HG02938 (cell line): ENCODE measurements at regions not wholly inside any gene's neighbourhood (a gene's known extent, or its start where the extent isn't known, plus 50 kb on each side); places are given as distances from the start of the nearest gene placed in this dataset.

Experiments
- ATAC-seq: cut with Tn5 transposase; IDR thresholded peaks from one replicate; pipeline ENCODE4 v1.9.1; 2021; ENCODE audit warnings: mild to moderate bottlenecking, moderate library complexity; ENCODE audit not compliant: unreplicated experiment

DNA sequence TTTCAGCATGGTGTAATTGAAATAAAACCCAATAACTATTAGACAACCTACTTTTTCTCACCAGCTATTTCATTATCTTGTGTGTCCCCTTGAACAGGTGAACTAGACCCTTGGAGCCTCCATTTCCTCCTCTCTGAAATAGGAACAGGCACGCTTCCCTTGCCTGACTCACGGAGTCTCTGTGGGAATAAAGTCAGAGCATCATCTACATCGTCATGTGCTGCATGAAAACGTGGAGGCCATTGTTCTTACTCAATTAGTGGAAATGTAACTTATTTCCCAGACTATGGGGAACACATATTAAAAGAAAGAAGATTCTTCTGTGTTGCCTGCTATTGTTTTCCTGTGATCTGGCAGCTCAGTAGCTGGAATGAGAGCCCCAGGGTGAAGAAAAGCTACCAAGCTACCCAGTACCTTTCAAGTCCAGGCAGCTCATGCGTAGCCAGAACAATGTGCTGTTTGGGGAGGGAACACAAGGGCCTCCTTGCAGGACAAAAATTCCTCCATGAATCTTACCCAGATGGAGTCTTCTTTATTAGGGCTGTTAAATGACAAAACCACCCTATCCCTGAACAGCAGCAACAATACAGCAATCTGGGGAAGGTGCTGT is 59.8 kb downstream of the SOX11 start:
- no peak for ATAC-seq

DNA sequence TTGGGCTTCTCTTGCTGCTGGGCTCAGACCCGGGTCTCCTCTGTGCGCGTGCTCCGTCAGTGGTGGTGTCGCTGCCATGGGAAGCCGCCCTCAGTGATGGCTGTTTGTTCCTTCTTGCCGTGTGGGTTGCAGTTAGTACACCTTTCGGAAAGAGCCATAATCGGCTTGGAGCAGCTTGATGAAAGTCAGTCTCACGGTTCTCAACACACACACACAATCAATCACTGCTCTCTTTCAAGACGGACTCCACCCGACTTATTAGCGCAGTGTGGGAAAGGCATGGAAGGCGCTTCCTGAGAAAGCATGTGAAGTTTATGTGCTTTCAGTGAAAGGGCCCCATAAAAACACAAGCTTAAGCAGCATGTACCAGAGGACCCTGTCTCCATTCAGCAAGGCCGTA is 64.1 kb downstream of the SOX11 start:
- no peak for ATAC-seq

DNA sequence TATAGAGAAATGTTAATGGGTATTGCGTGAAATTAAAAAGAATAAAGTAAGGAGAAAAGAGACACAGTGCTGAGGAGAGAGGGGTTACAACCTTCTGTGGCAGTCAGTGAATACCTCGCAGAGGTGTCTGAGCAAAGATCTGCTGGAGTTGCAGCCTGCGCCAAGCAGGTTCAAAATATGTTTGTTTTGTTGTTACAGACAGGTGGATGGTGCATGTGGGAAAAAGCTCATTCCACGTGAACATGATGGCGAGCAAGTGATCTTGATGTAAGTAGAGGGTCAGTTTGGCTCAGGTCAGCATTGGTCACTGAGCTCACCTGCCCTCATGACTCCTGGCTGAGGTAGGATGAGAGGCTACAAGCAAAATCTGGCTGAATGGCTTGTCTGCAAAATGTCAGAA is 66.2 kb downstream of the SOX11 start:
- no peak for ATAC-seq

DNA sequence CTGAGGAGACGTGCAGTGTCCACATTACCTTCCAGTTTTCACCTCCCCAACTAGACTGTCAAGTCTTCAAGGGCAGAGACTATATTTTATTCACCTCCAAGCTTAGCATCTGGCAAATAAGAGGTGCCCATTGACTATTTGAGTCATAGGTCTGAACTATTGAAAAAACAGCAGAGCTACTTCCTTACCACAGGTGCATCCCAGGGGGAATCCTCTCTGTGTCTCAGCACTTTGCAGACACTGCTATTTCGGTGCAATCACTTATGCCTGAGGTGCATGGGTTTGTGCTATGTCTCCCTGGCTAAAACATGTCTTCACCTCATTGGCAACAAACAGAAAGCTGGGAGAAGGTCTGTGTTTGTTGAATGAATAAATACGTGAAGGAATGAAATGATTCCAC is 67.8 kb downstream of the SOX11 start:
- no peak for ATAC-seq

DNA sequence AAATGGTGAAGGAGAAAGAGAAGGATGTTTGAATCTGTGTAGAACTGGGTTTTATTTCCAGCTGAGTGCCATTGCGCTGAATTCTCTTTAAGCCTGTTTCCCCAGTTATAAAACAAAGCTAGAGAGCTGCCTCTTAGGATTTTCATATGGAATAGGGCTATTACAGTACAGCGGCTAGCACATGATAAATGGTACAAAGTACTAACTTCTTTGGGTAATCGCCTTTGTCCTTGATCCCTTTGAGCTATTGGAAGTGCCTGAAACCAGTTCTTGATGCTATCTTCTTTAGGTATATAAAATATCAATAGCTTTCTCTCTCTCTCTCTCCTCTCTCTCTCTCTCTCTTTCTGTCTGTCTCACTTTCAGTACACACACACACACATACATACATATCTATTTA is 71.3 kb downstream of the SOX11 start:
- no peak for ATAC-seq

DNA sequence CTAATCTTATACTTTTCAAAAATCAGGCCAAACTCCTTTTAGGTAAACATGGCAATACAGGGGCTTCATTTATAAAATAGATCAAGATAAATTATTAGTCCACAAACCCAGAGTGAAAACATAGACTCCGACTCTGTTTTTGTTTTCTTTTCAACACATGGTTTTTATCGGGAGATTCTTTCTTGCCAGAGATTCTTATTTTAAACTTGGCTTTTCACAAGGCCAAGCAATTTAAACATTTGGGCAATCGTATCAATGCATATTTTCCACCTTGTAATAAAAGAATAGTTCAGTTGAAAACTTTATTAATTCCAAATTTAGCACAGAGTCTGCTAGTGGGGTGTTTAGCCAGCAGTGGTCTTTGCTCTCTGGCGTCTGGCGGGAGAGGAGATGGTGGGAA is 71.9 kb downstream of the SOX11 start:
- no peak for ATAC-seq

DNA sequence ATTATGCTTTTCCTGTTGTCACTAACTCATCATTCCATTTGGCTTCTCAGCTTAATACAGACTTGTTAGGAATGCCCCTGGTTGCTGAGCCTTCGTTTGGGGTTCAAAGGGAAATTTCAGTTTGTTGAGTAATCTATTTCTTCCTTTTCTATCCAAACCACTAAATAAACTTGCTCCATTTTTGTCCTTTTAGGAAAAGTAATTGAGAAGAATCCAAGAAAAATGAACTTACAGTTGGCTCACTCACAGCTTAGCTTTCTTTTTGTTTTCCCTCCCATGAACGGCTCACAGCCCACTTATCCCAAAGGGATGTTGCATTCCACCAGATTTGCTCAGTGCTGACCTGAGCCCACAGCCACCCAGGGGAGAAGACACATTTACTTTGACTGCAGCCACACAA is 73.9 kb downstream of the SOX11 start:
- ATAC-seq = no peak

DNA sequence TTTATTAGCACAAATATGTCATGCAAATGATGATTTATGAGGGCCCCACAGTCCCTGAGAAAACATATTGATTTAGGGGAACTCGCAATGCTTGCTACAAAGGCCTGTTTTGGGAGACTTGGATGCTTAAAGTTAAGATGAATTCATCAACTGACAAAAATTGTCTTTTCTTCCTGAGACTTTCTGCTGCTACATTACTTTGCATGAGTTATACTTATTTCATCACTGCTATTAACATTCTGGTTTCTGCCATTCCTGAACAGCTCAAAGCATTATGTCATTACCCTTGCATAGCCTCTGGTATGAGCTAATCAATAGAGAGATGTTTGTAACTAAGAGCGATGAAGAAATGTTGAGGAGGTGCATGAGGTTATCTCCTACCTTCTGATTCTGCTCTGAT is 74.4 kb downstream of the SOX11 start:
- ATAC-seq = no peak

DNA sequence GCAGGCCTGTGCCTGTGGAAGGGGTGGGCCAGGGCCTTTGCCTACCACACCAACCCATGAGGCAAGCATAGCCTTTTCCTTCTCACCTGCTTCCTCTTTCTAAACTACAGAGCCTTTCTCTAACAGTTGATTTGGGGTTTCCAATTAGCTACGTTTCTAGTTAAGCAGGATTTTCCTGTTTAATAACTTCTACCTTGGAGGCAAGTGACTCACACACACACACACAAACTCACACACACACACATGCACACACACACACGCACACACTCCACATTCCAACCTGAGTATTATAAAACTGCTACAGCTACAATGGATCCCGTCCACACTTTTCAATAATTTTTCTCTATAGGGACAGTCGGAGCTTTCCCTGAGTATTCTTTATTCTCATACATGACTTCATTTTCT is 84.9 kb downstream of the SOX11 start:
- ATAC-seq = no peak

DNA sequence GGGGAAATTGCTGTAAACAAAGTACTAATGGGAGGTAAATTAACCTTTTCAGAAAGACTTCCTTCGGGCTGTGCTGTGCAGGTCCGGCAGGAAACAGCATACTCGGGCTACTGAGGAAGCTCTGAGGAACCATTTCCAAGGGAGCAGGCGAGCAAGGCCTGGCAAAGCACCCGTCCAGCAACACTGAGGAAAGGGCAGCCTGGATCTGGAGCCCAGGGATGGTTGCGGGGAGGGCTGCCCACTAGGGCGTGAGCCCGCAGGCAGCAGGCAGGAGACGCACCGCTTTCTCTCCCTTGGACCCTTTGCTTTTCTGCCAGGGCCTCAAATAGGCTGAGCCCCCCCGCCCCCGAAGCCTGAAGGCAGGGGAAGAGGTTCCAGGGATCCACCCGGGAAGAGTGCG is 89.5 kb downstream of the SOX11 start:
- no peak for ATAC-seq

DNA sequence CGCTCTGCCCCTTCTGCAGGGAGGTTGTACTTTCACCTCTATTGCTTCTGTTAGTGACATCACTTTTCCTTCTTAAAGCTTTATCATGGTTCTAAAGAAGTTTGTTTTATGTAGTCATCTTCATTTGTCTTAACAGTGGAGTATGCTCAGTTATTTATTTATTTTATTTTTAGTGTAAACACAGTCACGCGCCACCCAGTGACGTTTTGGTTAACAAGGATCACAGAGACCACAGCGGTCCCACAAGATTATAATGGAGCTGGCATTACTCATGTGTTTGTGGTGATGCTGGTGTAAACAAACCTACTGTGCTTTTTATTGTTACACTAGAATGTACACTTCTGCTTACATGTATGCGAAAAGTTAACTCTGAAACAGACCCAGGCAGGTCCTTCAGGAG is 89.9 kb downstream of the SOX11 start:
- ATAC-seq = no peak

DNA sequence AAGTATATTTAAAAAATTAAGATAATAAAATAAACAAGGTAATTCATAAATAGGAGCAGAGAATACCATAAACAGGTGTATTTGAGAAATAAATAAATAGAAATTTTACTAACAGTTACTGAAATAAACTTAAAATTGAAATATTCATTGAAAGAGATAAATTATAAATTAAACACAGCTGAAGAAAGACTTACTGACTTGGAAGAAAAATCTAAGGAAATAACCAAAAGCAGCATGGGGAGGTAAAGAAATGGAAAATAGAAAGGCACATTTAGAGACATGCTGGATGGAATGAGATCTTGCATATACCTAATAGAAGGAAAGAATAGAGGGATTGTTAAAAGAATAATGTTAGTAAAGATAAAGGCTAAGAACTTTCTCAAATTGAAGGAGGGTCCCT is 96.3 kb downstream of the SOX11 start:
- no peak for ATAC-seq

DNA sequence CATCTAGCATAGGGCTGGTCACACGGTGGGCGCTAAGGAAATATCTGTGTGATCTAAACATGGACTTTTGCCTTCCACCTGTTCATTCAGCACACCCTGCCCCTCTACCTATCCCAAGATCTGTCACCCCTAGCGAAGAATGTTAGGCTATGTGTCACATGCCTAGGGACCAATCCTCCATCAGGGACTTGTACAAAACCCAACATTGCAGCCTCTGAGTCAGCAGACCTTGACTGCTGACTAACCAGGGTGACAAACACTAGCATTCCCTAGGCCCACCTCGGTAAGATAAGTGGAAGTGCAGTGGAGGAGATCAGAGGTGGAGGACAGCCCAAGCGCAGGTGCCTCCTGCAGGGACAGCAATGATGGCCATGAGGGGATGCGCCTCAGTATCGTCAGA is 99.2 kb downstream of the SOX11 start:
- no peak for ATAC-seq

DNA sequence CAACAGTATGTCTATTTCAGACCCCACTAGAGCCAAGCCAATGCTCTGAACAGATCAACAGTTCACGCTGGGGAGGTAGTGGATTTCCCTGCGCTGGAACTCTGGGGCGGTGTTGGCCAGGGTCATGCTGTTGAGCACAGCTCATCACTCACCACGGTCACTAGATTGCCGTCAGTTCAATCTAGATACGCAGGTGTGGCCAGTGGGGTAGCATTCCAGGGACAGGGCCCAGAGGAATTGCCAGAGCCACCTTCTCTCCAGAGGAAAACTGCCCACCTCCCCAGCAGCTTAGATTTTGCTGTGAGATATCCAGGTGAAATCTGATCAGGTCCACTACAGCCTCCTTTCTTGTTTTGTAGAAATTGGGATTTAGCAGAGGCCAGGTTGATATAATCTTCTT is 101.8 kb downstream of the SOX11 start:
- no peak for ATAC-seq

DNA sequence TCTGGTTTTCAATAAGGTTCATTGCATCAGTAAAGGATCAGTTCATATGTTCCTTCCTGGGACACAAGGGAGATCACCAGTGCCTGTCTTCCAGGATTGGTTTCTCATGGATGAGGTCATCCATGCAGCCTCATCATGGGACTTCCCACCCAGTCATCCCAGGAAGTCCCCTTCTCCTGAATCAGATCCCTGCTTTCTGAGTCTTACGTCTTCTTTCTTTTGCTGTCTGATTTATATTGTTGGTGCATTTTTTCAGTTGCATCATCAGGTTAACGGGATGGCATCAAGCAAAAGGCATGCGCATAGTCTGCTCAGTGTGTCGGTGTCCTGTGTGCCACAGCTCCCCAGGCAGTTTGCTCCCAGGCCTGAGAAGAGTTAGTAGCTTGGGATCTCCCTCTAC is 105.9 kb downstream of the SOX11 start:
- ATAC-seq = no peak

DNA sequence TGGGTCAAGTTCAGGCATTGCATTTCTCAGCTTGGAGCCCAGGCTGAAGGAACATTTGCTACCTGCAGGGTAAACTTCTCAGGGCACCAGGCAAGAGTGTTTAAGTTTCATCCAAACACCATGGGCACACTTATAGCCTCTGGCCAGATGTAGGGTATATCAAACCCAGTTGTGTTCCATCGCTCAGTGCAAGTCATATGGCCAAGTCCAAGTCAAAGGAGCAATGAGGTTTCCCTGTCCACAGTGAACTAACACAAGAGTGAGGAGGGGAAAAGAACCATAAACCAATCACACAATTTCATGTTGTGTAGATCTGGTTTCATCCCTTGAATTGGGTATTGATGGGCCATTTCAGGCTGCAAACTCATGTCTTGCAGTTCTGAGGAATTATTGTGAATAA is 107.2 kb downstream of the SOX11 start:
- no peak for ATAC-seq

DNA sequence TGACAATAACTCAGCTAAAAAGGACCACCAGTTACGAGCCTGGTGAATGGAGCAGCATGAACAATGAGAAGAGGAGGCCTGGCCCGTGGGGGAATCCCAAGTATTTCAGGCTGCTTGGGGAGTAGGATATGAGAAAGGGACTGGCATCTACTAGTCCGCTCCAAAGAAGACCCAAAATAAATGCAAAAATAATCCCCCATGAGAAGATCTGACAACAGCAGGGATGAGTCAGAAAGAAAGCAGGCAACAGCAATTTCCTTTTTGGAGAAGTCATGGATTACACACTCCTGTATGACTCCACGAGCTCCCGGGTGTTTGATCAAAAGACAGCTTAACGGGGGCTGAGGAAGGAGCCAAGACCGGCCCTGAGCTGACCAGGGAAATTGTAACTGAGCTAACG is 111.4 kb downstream of the SOX11 start:
- ATAC-seq = no peak

DNA sequence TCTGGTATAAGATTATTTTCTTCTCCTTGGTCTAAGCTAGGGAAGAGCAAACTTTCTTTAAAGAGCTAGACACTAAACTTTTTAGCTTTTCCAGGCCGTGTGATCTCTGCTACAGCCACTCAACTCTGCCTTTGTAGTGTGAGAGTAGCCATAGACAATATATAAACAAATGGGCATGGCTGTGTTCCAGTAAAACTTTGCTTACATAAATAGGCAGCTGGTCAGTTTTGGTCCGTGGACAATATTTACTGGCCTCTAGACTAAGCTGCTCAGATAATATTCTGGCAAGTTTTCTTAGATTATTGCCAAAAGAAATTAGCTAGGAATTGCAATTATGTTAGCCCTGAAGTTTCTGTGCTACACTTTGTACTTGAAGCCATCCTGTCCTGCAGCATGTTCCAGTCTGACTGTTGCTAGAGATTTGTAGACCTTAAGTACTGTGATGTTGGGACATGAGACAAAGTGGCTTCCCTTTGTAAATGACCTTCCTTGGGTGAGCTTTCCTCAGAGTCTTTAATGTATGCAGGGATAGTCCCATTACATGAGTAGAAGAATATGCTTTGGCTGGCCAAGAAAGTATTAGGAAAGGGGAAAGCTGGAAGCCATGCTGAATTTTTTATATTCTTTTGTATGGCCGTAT is 126.9 kb downstream of the SOX11 start:
- ATAC-seq = no peak

DNA sequence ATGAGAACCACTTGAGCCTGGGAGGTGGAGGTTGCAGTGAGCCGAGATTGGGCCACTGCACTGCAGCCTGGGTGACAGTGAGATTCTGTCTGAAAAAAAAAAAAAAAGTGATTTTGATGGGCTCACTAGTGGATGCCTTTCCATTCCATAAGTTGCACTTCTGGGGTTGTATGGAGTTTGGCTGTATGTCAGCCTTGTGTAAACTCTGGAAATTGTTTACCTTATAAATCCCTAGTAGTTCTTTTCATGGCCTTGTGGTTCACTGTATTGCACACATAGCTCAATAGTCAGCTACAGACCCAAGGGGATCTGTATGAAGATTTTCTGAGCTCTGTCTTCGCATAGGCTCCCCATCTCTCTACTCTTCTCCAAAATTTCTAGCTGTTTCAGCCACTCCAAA is 131.9 kb downstream of the SOX11 start:
- ATAC-seq = no peak

DNA sequence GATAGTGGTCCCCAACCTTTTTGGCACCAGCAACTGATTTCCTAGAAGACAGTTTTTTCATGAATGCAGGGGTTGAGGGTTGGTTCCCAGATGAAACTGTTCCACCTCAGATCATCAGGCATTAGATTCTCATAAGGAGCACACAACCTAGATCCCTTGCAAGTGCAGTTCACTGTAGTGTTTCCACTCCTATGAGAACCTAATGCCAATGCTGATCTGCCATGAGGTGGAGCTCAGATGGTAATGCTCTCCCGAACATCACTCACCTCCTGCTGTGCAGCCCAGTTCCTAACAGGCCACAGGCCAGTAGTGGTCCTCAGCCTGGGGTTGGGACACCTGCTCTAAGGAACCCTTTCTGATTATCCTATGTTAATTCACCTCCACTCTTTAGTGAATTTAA is 133.5 kb downstream of the SOX11 start:
- no peak for ATAC-seq

DNA sequence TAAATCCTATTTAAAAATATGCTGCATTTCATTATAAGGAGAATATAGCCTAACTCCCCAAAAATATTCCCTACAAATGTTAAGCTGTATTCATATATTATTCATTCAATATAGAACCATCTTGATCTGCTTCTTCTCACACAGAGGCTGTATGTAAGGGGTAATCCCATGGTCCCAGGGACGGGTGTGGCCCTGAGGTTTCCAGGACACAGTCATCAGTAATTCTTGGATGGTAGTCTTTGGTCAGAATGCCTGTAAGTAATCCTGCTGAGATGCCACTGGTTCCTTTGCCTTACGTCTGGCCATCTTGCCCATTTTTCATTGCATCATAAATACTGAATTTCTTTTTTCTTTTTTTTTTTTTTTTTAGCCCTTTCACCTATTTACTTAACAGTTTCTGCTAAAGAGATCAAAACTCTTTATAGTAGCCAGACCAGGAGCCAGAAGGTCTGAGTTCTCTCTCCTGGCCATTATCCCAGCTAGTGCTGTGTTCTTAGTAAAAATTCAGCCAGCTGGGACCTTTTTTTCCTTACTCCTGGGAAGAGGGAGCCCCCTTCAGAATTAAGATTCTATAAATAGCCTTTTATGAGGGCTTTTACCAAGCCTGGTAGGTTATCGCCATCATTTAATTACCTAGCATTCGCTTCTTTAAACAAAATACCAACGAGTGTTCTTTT is 134.9 kb downstream of the SOX11 start:
- ATAC-seq = no peak

DNA sequence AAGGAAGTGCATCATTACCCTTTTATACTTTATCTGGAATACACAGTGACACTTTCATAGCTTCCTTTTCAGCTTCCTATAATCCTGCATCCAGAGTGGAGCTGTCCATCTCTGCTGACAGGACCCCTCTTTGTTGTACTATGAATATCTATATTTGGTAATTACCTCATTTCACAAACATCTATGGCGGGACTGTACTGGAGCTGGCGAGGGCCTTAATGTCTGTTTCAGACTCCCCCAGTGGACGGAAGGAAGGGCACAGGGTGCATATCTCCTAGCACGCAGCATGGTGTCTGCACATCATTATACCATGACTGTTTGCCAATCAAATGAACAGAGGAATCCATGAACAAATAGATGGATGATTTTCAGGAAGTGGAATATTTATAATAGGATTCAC is 142.3 kb downstream of the SOX11 start:
- no peak for ATAC-seq

DNA sequence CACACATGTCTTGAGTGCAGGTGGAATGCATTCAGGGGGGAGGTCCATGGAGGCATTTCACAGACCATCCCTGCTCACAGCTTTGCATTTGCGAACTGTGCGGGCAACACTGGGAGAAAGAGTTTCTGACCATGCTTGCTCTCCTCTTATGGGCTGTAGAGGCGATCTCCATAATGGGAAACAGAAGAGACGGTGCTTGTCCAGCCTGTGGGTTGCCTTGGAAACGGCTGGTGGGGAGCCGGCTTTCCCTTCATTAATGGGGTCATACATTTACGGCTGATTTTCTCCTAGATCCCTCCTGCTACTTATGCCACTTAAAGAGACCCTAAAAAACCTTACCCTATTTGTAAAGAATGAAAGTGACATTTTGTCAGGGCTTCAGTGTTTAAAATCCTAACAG is 147.4 kb downstream of the SOX11 start:
- ATAC-seq = no peak
